CD14-positive monocyte (primary cell): ENCODE measurements at regions not wholly inside any gene's neighbourhood (a gene's known extent, or its start where the extent isn't known, plus 50 kb on each side); places are given as distances from the start of the nearest gene placed in this dataset.
"Not testable (repeated sequence)": the region's sequence is repeated elsewhere in the genome, so short reads cannot be mapped to it uniquely, and the experiment has no call there.

ENCODE experiments used
- DNase-seq, 3 donors: peaks; one replicate each; pipeline ENCODE4 v3.0.0-alpha.2; 2011 to 2022
- H2AFZ ChIP-seq: 2 replicates; pipeline ENCODE4 v1.6.0; 2012; ENCODE audit warnings: mild to moderate bottlenecking, low read depth, low read length, inconsistent platforms; ENCODE audit not compliant: insufficient read depth, poor library complexity, severe bottlenecking
- H3K27ac ChIP-seq, 2 donors: 1 replicate in 1 of 2; 2 replicates in 1 of 2; pipeline ENCODE4 v1.5.1; 2012 to 2013; ENCODE audit warnings: low read length in 2 of 2, control low read depth in 1 of 2, inconsistent platforms in 1 of 2, low read depth in 1 of 2, mild to moderate bottlenecking in 1 of 2
- H3K27me3 ChIP-seq, 2 donors: one replicate each; pipeline versions ENCODE4 v1.6.0 to v1.6.1; 2011 to 2013; ENCODE audit warnings: low read length in 2 of 2; ENCODE audit not compliant: control insufficient read depth in 2 of 2, insufficient read depth in 2 of 2
- H3K36me3 ChIP-seq, 2 donors: replicated peaks in 1 of 2; 1 replicate in 1 of 2; 2 replicates in 1 of 2; pipeline versions ENCODE4 v1.5.1 to v1.6.1; 2012 to 2013; ENCODE audit warnings: low read length in 2 of 2, control low read depth in 1 of 2, inconsistent platforms in 1 of 2, mild to moderate bottlenecking in 1 of 2; ENCODE audit not compliant: insufficient read depth in 2 of 2, control insufficient read depth in 1 of 2
- H3K4me1 ChIP-seq, 2 donors: 1 replicate in 1 of 2; 2 replicates in 1 of 2; pipeline versions ENCODE4 v1.5.1 to v1.6.1; 2012 to 2013; ENCODE audit warnings: low read length in 2 of 2, control low read depth in 1 of 2, inconsistent platforms in 1 of 2, mild to moderate bottlenecking in 1 of 2, moderate library complexity in 1 of 2; ENCODE audit not compliant: insufficient read depth in 2 of 2, control insufficient read depth in 1 of 2
- H3K4me2 ChIP-seq: replicated peaks from 2 replicates; pipeline ENCODE3; 2012; ENCODE audit warnings: low read length, moderate library complexity, mild to moderate bottlenecking; ENCODE audit not compliant: poor library complexity, severe bottlenecking; ENCODE audit errors: extremely low read depth
- H3K4me3 ChIP-seq, 3 experiments: fragments of 200-600 bp in 1 of 3; sonication (generic) in 1 of 3; replicated peaks in 1 of 3; 1 replicate in 2 of 3; 2 replicates in 1 of 3; pipeline ENCODE4 v1.5.1; 2011 to 2013; ENCODE audit warnings: low read length in 3 of 3, mild to moderate bottlenecking in 3 of 3, control low read depth in 2 of 3, low read depth in 2 of 3, inconsistent platforms in 1 of 3, moderate library complexity in 1 of 3
- H3K79me2 ChIP-seq: 2 replicates; pipeline ENCODE4 v1.6.0; 2012; ENCODE audit warnings: mild to moderate bottlenecking, control low read depth, inconsistent platforms, low read length, moderate library complexity; ENCODE audit not compliant: insufficient read depth
- H3K9ac ChIP-seq: 2 replicates; pipeline ENCODE4 v1.6.0; 2017; ENCODE audit warnings: low read length, mild to moderate bottlenecking; ENCODE audit not compliant: insufficient read depth, poor library complexity, severe bottlenecking
- H3K9me3 ChIP-seq, 2 donors: replicated peaks in 1 of 2; 1 replicate in 1 of 2; 2 replicates in 1 of 2; pipeline versions ENCODE4 v1.5.1 to v1.6.1; 2012 to 2013; ENCODE audit warnings: low read length in 2 of 2, control low read depth in 1 of 2; ENCODE audit not compliant: control insufficient read depth in 1 of 2, insufficient read depth in 1 of 2
- H4K20me1 ChIP-seq: 2 replicates; pipeline ENCODE4 v1.6.0; 2012; ENCODE audit warnings: mild to moderate bottlenecking, low read length, control low read depth, moderate library complexity; ENCODE audit not compliant: insufficient read depth
- H3K27ac Mint-ChIP-seq, 7 donors: one replicate each; pipeline ENCODE4 v1.8.0; 2020; ENCODE audit warnings: mild to moderate bottlenecking in 7 of 7, mixed read lengths in 7 of 7, moderate library complexity in 6 of 7, inconsistent platforms in 2 of 7
- H3K27me3 Mint-ChIP-seq, 3 donors: one replicate each; pipeline ENCODE4 v1.8.0; 2021 to 2022; ENCODE audit warnings: low read depth in 3 of 3, mild to moderate bottlenecking in 3 of 3, mixed read lengths in 3 of 3, moderate library complexity in 3 of 3, inconsistent platforms in 1 of 3
- H3K36me3 Mint-ChIP-seq, 2 donors: one replicate each; pipeline ENCODE4 v1.8.0; 2020; ENCODE audit warnings: mixed read lengths in 2 of 2, inconsistent platforms in 1 of 2, mild to moderate bottlenecking in 1 of 2
- H3K4me1 Mint-ChIP-seq: one replicate; pipeline ENCODE4 v1.8.0; 2020; ENCODE audit warnings: mild to moderate bottlenecking, mixed read lengths
- H3K4me3 Mint-ChIP-seq, 2 donors: one replicate each; pipeline ENCODE4 v1.8.0; 2020; ENCODE audit warnings: mild to moderate bottlenecking in 2 of 2, mixed read lengths in 2 of 2, moderate library complexity in 1 of 2
- H3K9me3 Mint-ChIP-seq, 7 donors: one replicate each; pipeline ENCODE4 v1.8.0; 2020 to 2022; ENCODE audit warnings: mixed read lengths in 7 of 7, mild to moderate bottlenecking in 6 of 7, moderate library complexity in 6 of 7, inconsistent platforms in 2 of 7
- CTCF ChIP-seq: fragments of 200-600 bp; IDR thresholded peaks from one replicate; pipeline ENCODE4 v1.8.0; 2022; ENCODE audit warnings: antibody characterized with exemption, mild to moderate bottlenecking
- WGBS: methylation state at CpG from one replicate; pipeline ENCODE4 v1.1.5; 2013; ENCODE audit warnings: missing lambda C conversion rate; ENCODE audit not compliant: insufficient coverage; 5-methylcytosine and 5-hydroxymethylcytosine counted together
- intact Hi-C, 2 donors: fragments of 100-400 bp; cut with micrococcal nuclease; formaldehyde crosslinking; loops; one replicate each; pipeline versions ENCODE4 v1.15.0 to v1.15.1; 2023

DNA sequence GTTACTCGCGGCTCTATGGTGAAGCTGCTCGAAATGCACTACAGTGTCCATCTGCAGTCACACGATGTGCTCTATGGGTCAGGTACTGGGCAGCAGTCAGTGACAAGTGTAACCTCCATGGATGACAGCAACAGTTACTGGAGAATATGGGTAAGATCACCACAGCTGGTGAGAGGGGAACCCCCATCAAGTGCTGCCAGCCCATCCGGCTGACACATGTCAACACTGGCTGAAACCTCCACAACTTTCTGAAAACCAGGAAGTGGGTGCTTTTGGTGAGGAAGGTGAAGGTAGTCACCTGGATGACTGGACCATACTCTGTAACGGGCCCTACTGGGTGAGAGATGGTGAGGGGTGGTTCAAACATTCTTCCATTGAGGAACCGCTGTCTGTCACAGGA, 87.4 kb upstream of the C15orf39 start:
- intact Hi-C loops, result loop anchor here in 1 of 2 donors (5.0 kb wide), 2 partner anchors 72 to 88 kb away; partner anchors contain the start of gene C15orf39
- Mint-ChIP-seq H3K27ac (peak overlapping the region; percentile 94 to 99 (median 96)), H3K36me3 (peaks cover 19 to 20% of the 10 kb centered on the region in 2 donors), H3K4me1 (peaks cover 51% of the 10 kb centered on the region), H3K27me3 (peaks cover 0 to 5% (median 0%) of the 10 kb centered on the region in 3 donors), H3K4me3 (no peak overlapping the region), H3K9me3 (peaks cover 13 to 33% (median 28%) of the 10 kb centered on the region in 7 donors)
- Histone ChIP-seq H3K4me3 (peak overlapping the region in 1 of 3 experiments; percentile 12), H3K9me3 (peaks cover 16 to 30% of the 10 kb centered on the region in 2 donors), H3K27ac (peak overlapping the region; percentile 87 to 96), H3K79me2 (no peaks in the 10 kb centered on the region), H3K4me1 (peaks cover 49 to 51% of the 10 kb centered on the region in 2 donors), H3K4me2 (no peak overlapping the region), H3K36me3 (no peaks in the 10 kb centered on the region), H3K27me3 (no peaks in the 10 kb centered on the region), H2AFZ (no peak overlapping the region), H3K9ac (no peak overlapping the region), H4K20me1 (no peaks in the 10 kb centered on the region)
- TF ChIP-seq CTCF, result no peak
- WGBS, result 93% methylated on average over 4 of the region's 7 CpGs
- peak in 1 of 3 donors; percentile 63 for DNase-seq

DNA sequence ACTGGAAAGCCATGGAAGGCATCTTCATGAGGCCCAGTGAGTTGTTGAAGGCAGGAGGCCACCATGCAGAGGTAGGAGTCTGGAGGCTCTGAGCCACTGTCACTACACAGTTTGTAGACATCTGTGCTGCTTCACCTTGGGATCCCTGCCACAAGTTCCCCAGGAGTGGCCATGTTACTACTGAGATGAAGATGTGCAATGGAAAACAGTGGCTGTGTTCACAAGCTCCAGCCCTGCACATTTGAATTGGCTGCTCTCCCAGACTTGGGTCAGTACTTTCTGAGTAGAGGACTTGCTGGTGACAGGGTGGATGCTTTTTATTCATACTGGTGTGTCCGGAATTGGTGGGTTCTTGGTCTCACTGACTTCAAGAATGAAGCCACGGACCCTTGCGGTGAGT, 86.9 kb upstream of the C15orf39 start:
- peak overlapping the region in 1 of 3 experiments; percentile 12 for H3K4me3 ChIP-seq
- H3K27me3 ChIP-seq, result no peaks in the 10 kb centered on the region
- H2AFZ ChIP-seq, result no peak overlapping the region
- no peaks in the 10 kb centered on the region for H3K36me3 ChIP-seq
- TF ChIP-seq CTCF, result no peak
- intact Hi-C loops, result loop anchor here in 1 of 2 donors (5.0 kb wide), 2 partner anchors 72 to 88 kb away; partner anchors contain the start of gene C15orf39
- H3K9me3 Mint-ChIP-seq, result peaks cover 13 to 33% (median 28%) of the 10 kb centered on the region in 7 donors
- H3K4me1 Mint-ChIP-seq, result peaks cover 46% of the 10 kb centered on the region
- no peaks in the 10 kb centered on the region for H4K20me1 ChIP-seq
- DNase-seq, result no peak
- no peak overlapping the region for H3K9ac ChIP-seq
- no peaks in the 10 kb centered on the region for H3K79me2 ChIP-seq
- peak overlapping the region in 1 of 2 donors; percentile 96 for H3K27ac ChIP-seq
- peaks cover 16 to 30% of the 10 kb centered on the region in 2 donors for H3K9me3 ChIP-seq
- H3K36me3 Mint-ChIP-seq, result peaks cover 17 to 19% of the 10 kb centered on the region in 2 donors
- H3K4me1 ChIP-seq, result peaks cover 45 to 46% of the 10 kb centered on the region in 2 donors
- peaks cover 0 to 5% (median 0%) of the 10 kb centered on the region in 3 donors for H3K27me3 Mint-ChIP-seq
- no peak overlapping the region for H3K4me2 ChIP-seq
- no CpG with 5 or more reads among the region's 3 CpGs for WGBS
- no peak overlapping the region for H3K4me3 Mint-ChIP-seq
- peak overlapping the region in 3 of 7 donors; percentile 15 to 97 (median 53) for H3K27ac Mint-ChIP-seq

- H3K4me3 ChIP-seq, intact Hi-C loops, H3K4me2 ChIP-seq, H3K4me3 Mint-ChIP-seq, H2AFZ ChIP-seq, H3K9ac ChIP-seq, H3K27me3 Mint-ChIP-seq, H3K27ac ChIP-seq, H3K27me3 ChIP-seq, DNase-seq, H3K36me3 ChIP-seq, H3K79me2 ChIP-seq, H4K20me1 ChIP-seq: not testable (repeated sequence)
- Mint-ChIP-seq H3K27ac (peak overlapping the region in 1 of 7 donors; percentile 15), H3K36me3 (peaks cover 14 to 19% of the 10 kb centered on the region in 2 donors), H3K9me3 (peaks cover 13 to 34% (median 28%) of the 10 kb centered on the region in 7 donors), H3K4me1 (peaks cover 40% of the 10 kb centered on the region)
- peaks cover 38 to 39% of the 10 kb centered on the region in 2 donors for H3K4me1 ChIP-seq
- WGBS, result 98% methylated on average over 5 of the region's 8 CpGs
- H3K9me3 ChIP-seq, result peaks cover 16 to 30% of the 10 kb centered on the region in 2 donors
Observed at GRCh38 chr15:75115411-75115913, 86.2 kb upstream of the C15orf39 start.
